SU-DHL-6 (cell line): ENCODE measurements at regions not wholly inside any gene's neighbourhood (a gene's known extent, or its start where the extent isn't known, plus 50 kb on each side); places are given as distances from the start of the nearest gene placed in this dataset.

Source experiments
- EZH2phosphoT487 ChIP-seq: fragments of 200-600 bp; sonication (generic), shearing (Covaris generic); conservative IDR thresholded peaks from 2 replicates; pipeline ENCODE4 v1.6.1; 2018; ENCODE audit warnings: mild to moderate bottlenecking, antibody characterized with exemption, low read length, moderate library complexity, mixed read lengths
- TF ChIP-seq, protein P1 (sequence below): fragments of 200-600 bp; sonication (generic); IDR thresholded peaks from one replicate; pipeline ENCODE4 v1.5.1; 2017; ENCODE audit warnings: antibody characterized with exemption, mild to moderate bottlenecking, low read length, moderate library complexity; ENCODE audit not compliant: insufficient read depth, poor library complexity, severe bottlenecking

DNA sequence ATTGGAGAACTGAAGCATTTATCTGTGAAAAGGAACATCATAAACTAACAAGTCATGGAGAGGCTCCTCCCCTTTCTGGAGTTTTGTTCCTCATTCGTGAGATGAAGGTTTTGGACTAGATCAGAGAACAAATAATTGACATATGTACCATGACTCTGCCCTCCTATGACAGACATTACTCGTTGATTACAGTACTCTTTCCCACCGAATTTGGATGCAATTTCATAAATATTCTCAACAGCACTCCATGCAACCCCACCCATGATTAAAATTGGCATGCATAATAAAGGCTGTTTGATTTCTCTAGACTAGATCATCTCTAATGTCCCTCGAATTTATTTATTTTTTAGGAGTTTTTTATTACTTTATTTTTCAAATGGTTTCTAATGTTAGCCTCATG lies 258.9 kb upstream of the LDB2 start:
- TF ChIP-seq, protein P1, sequence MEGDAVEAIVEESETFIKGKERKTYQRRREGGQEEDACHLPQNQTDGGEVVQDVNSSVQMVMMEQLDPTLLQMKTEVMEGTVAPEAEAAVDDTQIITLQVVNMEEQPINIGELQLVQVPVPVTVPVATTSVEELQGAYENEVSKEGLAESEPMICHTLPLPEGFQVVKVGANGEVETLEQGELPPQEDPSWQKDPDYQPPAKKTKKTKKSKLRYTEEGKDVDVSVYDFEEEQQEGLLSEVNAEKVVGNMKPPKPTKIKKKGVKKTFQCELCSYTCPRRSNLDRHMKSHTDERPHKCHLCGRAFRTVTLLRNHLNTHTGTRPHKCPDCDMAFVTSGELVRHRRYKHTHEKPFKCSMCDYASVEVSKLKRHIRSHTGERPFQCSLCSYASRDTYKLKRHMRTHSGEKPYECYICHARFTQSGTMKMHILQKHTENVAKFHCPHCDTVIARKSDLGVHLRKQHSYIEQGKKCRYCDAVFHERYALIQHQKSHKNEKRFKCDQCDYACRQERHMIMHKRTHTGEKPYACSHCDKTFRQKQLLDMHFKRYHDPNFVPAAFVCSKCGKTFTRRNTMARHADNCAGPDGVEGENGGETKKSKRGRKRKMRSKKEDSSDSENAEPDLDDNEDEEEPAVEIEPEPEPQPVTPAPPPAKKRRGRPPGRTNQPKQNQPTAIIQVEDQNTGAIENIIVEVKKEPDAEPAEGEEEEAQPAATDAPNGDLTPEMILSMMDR, result no peak
- TF ChIP-seq EZH2phosphoT487, result no peak
